ENCODE measurements at regions not wholly inside any gene's neighbourhood (a gene's known extent, or its start where the extent isn't known, plus 50 kb on each side); places are given as distances from the start of the nearest gene placed in this dataset.

DNA sequence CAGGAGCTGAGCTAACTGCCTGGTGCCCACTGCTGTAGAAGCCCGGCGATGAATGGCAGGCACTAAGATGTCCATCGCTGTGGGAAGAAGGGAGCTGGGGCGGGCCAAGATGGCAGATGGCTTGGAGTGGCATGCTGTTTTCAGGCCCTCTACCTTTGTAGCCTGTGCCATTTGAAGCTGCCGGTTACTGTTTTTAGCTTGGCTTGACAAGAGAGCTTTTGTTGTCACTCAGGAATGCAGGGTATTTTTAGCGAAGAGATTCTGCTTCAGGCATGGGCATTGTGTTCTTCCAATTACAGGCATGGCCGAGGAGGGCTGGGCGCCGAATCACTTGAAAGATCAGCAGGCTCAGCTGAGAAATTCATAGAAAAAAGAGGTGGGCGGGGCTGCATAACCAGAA lies 348.7 kb downstream of the RPS6KC1 start:
- TF ChIP-seq, protein P1, sequence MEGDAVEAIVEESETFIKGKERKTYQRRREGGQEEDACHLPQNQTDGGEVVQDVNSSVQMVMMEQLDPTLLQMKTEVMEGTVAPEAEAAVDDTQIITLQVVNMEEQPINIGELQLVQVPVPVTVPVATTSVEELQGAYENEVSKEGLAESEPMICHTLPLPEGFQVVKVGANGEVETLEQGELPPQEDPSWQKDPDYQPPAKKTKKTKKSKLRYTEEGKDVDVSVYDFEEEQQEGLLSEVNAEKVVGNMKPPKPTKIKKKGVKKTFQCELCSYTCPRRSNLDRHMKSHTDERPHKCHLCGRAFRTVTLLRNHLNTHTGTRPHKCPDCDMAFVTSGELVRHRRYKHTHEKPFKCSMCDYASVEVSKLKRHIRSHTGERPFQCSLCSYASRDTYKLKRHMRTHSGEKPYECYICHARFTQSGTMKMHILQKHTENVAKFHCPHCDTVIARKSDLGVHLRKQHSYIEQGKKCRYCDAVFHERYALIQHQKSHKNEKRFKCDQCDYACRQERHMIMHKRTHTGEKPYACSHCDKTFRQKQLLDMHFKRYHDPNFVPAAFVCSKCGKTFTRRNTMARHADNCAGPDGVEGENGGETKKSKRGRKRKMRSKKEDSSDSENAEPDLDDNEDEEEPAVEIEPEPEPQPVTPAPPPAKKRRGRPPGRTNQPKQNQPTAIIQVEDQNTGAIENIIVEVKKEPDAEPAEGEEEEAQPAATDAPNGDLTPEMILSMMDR (conservative IDR thresholded peaks at IDR 0.05; ENCODE audit: low read depth, low read length) = no peak
- no peak for TF ChIP-seq EZH2 (IDR thresholded peaks at IDR 0.05; ENCODE audit: low read length, unreplicated experiment)

Data from PC-3 (cell line).